ENCODE measurements at regions not wholly inside any gene's neighbourhood (a gene's known extent, or its start where the extent isn't known, plus 50 kb on each side); places are given as distances from the start of the nearest gene placed in this dataset.

DNA sequence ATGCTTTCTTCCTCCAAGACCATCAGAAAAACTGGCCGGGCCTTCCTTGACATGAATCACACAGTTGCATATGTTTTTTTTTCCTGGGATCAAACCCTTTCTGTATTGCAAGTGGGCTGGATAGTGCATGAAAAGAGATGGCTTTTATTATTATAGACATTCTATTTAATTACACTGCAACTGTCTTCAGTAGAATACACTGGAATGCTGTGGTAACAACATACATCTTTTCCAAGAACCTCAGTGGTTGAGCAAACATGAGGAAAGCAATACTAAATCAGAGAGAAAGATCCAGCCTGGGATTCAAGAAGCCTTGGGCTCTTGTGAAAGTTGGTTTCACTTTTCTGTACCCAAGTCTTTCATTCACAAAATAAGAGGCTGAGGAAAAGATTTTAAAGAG lies 193.0 kb downstream of the DMAC1 start:
- Histone ChIP-seq H3K4me1 (no peaks in the 10 kb centered on the region), H3K27ac (no peak overlapping the region), H3K4me3 (no peak overlapping the region), H3K9me3 (no peaks in the 10 kb centered on the region), H3K36me3 (no peaks in the 10 kb centered on the region), H3K27me3 (no peaks in the 10 kb centered on the region)
- TF ChIP-seq EP300 (IDR thresholded peaks at IDR 0.05), result no peak
- no peak for TF ChIP-seq POLR2A (IDR thresholded peaks at IDR 0.05)
- TF ChIP-seq, protein P1, sequence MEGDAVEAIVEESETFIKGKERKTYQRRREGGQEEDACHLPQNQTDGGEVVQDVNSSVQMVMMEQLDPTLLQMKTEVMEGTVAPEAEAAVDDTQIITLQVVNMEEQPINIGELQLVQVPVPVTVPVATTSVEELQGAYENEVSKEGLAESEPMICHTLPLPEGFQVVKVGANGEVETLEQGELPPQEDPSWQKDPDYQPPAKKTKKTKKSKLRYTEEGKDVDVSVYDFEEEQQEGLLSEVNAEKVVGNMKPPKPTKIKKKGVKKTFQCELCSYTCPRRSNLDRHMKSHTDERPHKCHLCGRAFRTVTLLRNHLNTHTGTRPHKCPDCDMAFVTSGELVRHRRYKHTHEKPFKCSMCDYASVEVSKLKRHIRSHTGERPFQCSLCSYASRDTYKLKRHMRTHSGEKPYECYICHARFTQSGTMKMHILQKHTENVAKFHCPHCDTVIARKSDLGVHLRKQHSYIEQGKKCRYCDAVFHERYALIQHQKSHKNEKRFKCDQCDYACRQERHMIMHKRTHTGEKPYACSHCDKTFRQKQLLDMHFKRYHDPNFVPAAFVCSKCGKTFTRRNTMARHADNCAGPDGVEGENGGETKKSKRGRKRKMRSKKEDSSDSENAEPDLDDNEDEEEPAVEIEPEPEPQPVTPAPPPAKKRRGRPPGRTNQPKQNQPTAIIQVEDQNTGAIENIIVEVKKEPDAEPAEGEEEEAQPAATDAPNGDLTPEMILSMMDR (IDR thresholded peaks at IDR 0.05), result no peak
- TF ChIP-seq POLR2AphosphoS5 (IDR thresholded peaks at IDR 0.05), result no peak
- 61% methylated on average over 1 of the region's 1 CpG for WGBS
- no peak for DNase-seq (ENCODE audit: low spot score in 2 of 2)

GRCh38 chr9:7601739-7602138 lies 197.8 kb downstream of the DMAC1 start:
- H3K4me1 ChIP-seq, result no peaks in the 10 kb centered on the region
- DNase-seq (ENCODE audit: low spot score in 2 of 2), result no peak
- no peak overlapping the region for H3K4me3 ChIP-seq
- WGBS, result 91% methylated on average over 2 of the region's 2 CpGs
- no peaks in the 10 kb centered on the region for H3K27me3 ChIP-seq
- H3K36me3 ChIP-seq, result no peaks in the 10 kb centered on the region
- H3K27ac ChIP-seq, result no peak overlapping the region
- no peaks in the 10 kb centered on the region for H3K9me3 ChIP-seq
- no peak for TF ChIP-seq POLR2AphosphoS5 (IDR thresholded peaks at IDR 0.05)
- TF ChIP-seq, protein P1 (IDR thresholded peaks at IDR 0.05), result no peak
- TF ChIP-seq POLR2A (IDR thresholded peaks at IDR 0.05), result no peak
- no peak for TF ChIP-seq EP300 (IDR thresholded peaks at IDR 0.05)

- no peaks in the 10 kb centered on the region for H3K4me1 ChIP-seq
- H3K27ac ChIP-seq, result no peak overlapping the region
- no peaks in the 10 kb centered on the region for H3K36me3 ChIP-seq
- no peaks in the 10 kb centered on the region for H3K27me3 ChIP-seq
- WGBS, result 92% methylated on average over 11 of the region's 11 CpGs
- H3K9me3 ChIP-seq, result peaks cover 10% of the 10 kb centered on the region
- TF ChIP-seq POLR2A (IDR thresholded peaks at IDR 0.05) (no peak), EP300 (IDR thresholded peaks at IDR 0.05) (no peak), POLR2AphosphoS5 (IDR thresholded peaks at IDR 0.05) (no peak)
- TF ChIP-seq, protein P1 (IDR thresholded peaks at IDR 0.05), result no peak
- DNase-seq (ENCODE audit: low spot score in 2 of 2), result no peak
- no peak overlapping the region for H3K4me3 ChIP-seq
These were observed 201.9 kb downstream of the DMAC1 start for GRCh38 chr9:7597716-7598115.

- Histone ChIP-seq H3K27me3 (no peaks in the 10 kb centered on the region), H3K36me3 (no peaks in the 10 kb centered on the region), H3K4me1 (no peaks in the 10 kb centered on the region), H3K9me3 (peaks cover 11% of the 10 kb centered on the region), H3K27ac (no peak overlapping the region), H3K4me3 (no peak overlapping the region)
- no peak for DNase-seq (ENCODE audit: low spot score in 2 of 2)
- TF ChIP-seq, protein P1 (IDR thresholded peaks at IDR 0.05), result no peak
- no peak for TF ChIP-seq EP300 (IDR thresholded peaks at IDR 0.05)
- no peak for TF ChIP-seq POLR2A (IDR thresholded peaks at IDR 0.05)
- 76% methylated on average over 10 of the region's 10 CpGs for WGBS
These were observed 207.0 kb downstream of the DMAC1 start for GRCh38 chr9:7592321-7593316.

DNA sequence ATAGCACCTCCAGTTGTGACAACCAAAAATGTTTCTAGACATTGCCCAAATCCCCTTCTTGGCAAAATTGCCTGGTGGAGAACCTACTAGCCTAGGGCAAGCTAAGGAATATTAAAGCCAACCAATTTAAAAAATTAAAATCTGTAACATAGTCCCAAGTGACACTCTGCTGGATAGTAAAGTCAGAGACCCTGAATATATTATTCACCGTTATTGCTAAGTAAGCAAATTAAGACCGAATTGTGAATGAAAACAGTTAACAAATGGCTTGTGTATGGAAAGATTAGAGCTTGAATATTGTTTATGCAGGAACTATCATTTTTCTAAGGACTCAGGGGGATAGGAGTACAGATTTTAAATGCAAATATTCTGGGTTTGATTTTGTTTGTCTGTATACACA lies 208.1 kb downstream of the DMAC1 start:
- Histone ChIP-seq H3K4me1 (no peaks in the 10 kb centered on the region), H3K9me3 (peaks cover 11% of the 10 kb centered on the region), H3K36me3 (no peaks in the 10 kb centered on the region), H3K27ac (no peak overlapping the region), H3K4me3 (no peak overlapping the region), H3K27me3 (no peaks in the 10 kb centered on the region)
- TF ChIP-seq, protein P1 (IDR thresholded peaks at IDR 0.05), result no peak
- TF ChIP-seq POLR2AphosphoS5 (IDR thresholded peaks at IDR 0.05), result no peak
- TF ChIP-seq POLR2A (IDR thresholded peaks at IDR 0.05), result no peak
- no peak for TF ChIP-seq EP300 (IDR thresholded peaks at IDR 0.05)
- WGBS, result 85% methylated on average over 2 of the region's 2 CpGs
- DNase-seq (ENCODE audit: low spot score in 2 of 2), result no peak
